ENCODE measurements at regions not wholly inside any gene's neighbourhood (a gene's known extent, or its start where the extent isn't known, plus 50 kb on each side); places are given as distances from the start of the nearest gene placed in this dataset.
A peak's percentile ranks its signal among the peaks of the same experiment; 100 is the strongest.

DNA sequence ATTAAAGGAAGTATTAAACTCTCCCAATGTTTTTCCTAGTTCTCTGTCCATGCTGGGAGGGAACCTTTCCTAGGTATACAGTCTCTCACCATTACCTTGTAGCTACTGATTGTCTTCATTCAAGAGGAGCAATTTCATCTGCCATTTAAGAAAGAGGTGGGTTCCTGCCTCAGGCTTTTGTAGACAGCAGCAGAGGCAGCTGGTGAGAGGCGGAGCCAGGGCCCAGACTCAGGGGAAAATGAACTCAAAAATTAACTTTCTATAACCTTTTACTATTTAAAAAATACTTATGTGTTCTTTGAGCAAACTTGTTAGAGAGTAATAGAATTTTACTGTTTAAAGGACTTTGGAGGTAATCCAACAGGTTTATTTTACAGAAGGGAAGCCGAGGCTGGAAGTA is 133.0 kb downstream of the SNX19 start:
- intact Hi-C loops (cut with DNase I), result no loop called here

DNA sequence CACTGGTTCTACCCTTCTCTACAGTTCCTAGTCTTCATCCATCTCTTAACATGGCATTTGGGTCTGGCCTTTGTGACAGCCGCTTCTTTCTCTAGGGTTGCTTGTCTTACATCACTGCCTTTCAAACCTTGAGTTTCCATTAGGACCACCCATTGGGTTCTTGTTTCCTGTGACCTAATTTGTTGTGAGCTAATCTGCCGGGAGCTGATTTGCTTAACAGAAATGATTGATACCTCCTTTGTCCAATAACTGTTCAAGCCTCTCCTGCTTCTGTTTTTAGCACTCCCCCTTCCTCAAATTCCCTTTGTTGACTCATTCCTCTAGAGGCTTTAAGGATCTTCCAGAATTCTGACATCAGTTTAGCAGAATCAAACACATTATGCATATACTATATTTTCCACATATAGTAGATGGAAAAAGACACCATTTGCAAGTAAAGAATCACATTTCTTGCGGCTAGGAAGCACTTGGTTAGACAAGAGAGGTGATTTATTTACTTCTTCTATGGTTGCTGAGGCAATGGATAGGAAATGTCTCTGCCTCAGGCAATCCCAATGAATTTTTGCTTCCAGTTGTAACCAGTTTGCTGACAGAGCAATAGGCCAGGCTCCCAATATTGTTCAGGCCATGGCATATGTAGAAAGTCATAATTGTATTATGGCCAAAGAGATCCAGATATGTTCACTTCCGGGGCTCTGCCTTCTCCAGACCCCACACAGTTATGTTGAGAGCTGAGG is 130.7 kb downstream of the SNX19 start:
- no peaks in the 10 kb centered on the region for H3K27me3 ChIP-seq
- no peak for DNase-seq
- H3K4me1 ChIP-seq (replicated peaks in 1 of 2), result no peaks in the 10 kb centered on the region
- H3K27ac ChIP-seq, result no peak overlapping the region
- no peak for TF ChIP-seq POLR2A (IDR thresholded peaks at IDR 0.05)
- TF ChIP-seq, protein P1, sequence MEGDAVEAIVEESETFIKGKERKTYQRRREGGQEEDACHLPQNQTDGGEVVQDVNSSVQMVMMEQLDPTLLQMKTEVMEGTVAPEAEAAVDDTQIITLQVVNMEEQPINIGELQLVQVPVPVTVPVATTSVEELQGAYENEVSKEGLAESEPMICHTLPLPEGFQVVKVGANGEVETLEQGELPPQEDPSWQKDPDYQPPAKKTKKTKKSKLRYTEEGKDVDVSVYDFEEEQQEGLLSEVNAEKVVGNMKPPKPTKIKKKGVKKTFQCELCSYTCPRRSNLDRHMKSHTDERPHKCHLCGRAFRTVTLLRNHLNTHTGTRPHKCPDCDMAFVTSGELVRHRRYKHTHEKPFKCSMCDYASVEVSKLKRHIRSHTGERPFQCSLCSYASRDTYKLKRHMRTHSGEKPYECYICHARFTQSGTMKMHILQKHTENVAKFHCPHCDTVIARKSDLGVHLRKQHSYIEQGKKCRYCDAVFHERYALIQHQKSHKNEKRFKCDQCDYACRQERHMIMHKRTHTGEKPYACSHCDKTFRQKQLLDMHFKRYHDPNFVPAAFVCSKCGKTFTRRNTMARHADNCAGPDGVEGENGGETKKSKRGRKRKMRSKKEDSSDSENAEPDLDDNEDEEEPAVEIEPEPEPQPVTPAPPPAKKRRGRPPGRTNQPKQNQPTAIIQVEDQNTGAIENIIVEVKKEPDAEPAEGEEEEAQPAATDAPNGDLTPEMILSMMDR (IDR thresholded peaks at IDR 0.05), result no peak
- H3K4me3 ChIP-seq, result no peak overlapping the region
- H3K9me3 ChIP-seq (replicated peaks in 1 of 3), result no peaks in the 10 kb centered on the region
- intact Hi-C loops (cut with DNase I), result no loop called here
- H3K36me3 ChIP-seq (replicated peaks in 1 of 2), result no peaks in the 10 kb centered on the region
- WGBS, 4 donors, result 72 to 82% (median 76%) methylated on average over 4 of the region's 4 CpGs

More for the DNA sequence above, 133.0 kb downstream of the SNX19 start:
- Histone ChIP-seq H3K4me3 (no peak overlapping the region), H3K27ac (peak overlapping the region in 2 of 5 donors; percentile 34 to 61), H3K4me1 (replicated peaks in 1 of 2) (no peaks in the 10 kb centered on the region), H3K27me3 (no peaks in the 10 kb centered on the region), H3K9me3 (replicated peaks in 1 of 3) (no peaks in the 10 kb centered on the region), H3K36me3 (replicated peaks in 1 of 2) (no peaks in the 10 kb centered on the region)
- TF ChIP-seq, protein P1 (IDR thresholded peaks at IDR 0.05), result no peak
- no peak for TF ChIP-seq POLR2A (IDR thresholded peaks at IDR 0.05)
- 84 to 94% (median 90%) methylated on average over 2 of the region's 2 CpGs for WGBS, 4 donors
- DNase-seq, result no peak

DNA sequence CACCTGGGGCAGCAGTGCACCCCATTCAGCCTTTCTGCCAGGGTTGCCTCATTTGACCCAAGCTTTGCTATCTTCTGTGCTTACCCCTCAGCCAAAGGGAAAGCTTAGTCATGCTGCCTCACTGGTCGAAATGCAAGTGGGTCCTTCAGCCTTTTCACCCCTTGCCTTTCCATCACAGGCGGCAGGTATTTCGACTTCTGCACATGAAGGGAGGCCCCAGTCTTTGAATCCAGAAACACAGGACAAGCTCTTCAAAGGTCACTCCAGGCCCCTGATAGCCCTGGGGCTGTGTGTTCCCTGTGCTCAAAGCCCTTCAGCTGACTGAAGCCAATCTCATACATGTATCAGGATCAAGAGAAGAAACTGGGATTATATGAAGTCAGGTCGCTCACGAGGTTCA is 129.7 kb downstream of the SNX19 start:
- H3K27ac ChIP-seq, result no peak overlapping the region
- no peaks in the 10 kb centered on the region for H3K36me3 ChIP-seq (replicated peaks in 1 of 2)
- WGBS, 4 donors, result 72 to 87% (median 76%) methylated on average over 5 of the region's 5 CpGs
- DNase-seq, result no peak
- no peak overlapping the region for H3K4me3 ChIP-seq
- no peaks in the 10 kb centered on the region for H3K9me3 ChIP-seq (replicated peaks in 1 of 3)
- H3K27me3 ChIP-seq, result no peaks in the 10 kb centered on the region
- TF ChIP-seq POLR2A (IDR thresholded peaks at IDR 0.05), result no peak
- TF ChIP-seq, protein P1 (IDR thresholded peaks at IDR 0.05), result no peak
- no peaks in the 10 kb centered on the region for H3K4me1 ChIP-seq (replicated peaks in 1 of 2)
- intact Hi-C loops (cut with DNase I), result no loop called here

DNA sequence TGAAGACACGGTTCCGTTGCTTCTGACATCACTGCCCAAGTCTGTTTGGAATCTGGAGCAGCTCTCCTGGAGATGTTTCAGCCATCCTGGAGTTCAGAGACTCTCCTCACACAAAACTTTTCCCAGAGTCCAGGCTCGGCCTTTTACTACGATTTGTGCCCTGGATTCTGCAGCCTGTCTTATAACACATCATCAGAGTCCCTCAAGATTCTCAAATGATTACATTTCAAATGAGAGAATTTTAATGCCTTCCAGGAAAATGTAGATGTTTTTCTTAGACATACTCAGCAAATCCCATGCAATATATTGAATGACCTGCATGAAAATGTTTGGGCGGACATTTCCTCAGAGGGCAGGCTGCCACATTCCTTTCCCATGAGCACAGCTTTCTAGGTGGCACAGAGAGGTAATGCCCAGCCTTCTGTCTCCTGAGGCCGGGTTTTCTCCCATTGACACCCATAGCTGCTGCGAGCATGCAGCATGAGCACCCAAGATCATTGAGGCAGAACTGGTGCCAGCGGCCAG is 129.1 kb downstream of the SNX19 start:
- WGBS, 4 donors, result 77 to 87% (median 83%) methylated on average over 8 of the region's 8 CpGs
- intact Hi-C loops (cut with DNase I), result no loop called here

More for the DNA sequence above, 129.1 kb downstream of the SNX19 start:
- H3K27ac ChIP-seq, result no peak overlapping the region
- H3K4me3 ChIP-seq, result no peak overlapping the region
- no peaks in the 10 kb centered on the region for H3K27me3 ChIP-seq
- TF ChIP-seq, protein P1 (IDR thresholded peaks at IDR 0.05), result no peak
- TF ChIP-seq POLR2A (IDR thresholded peaks at IDR 0.05), result no peak
- no peak for DNase-seq
- no peaks in the 10 kb centered on the region for H3K36me3 ChIP-seq (replicated peaks in 1 of 2)
- no peaks in the 10 kb centered on the region for H3K9me3 ChIP-seq (replicated peaks in 1 of 3)
- no peaks in the 10 kb centered on the region for H3K4me1 ChIP-seq (replicated peaks in 1 of 2)
